Liver (tissue), 8 donors: ENCODE measurements at regions not wholly inside any gene's neighbourhood (a gene's known extent, or its start where the extent isn't known, plus 50 kb on each side); places are given as distances from the start of the nearest gene placed in this dataset.

ENCODE experiments used
- DNase-seq: peaks from one replicate; pipeline ENCODE4 v3.0.0-alpha.2; 2017; ENCODE audit warnings: low spot score
- H3K27ac ChIP-seq, 2 donors: one replicate each; pipeline ENCODE4 v1.7.0; 2013; ENCODE audit warnings: inconsistent platforms in 2 of 2, low read length in 2 of 2, control low read depth in 1 of 2, low read depth in 1 of 2, mild to moderate bottlenecking in 1 of 2
- H3K27me3 ChIP-seq, 4 donors: one replicate each; pipeline versions ENCODE4 v1.6.1 to v1.7.0; 2013; ENCODE audit warnings: low read length in 3 of 4, inconsistent platforms in 1 of 4, mild to moderate bottlenecking in 1 of 4, moderate library complexity in 1 of 4; ENCODE audit not compliant: control insufficient read depth in 4 of 4, insufficient read depth in 4 of 4
- H3K36me3 ChIP-seq, 4 donors: one replicate each; pipeline versions ENCODE4 v1.6.1 to v1.7.0; 2013; ENCODE audit warnings: low read length in 3 of 4, mild to moderate bottlenecking in 3 of 4, low read depth in 1 of 4, moderate library complexity in 1 of 4; ENCODE audit not compliant: control insufficient read depth in 4 of 4, insufficient read depth in 3 of 4
- H3K4me1 ChIP-seq, 4 donors: one replicate each; pipeline versions ENCODE4 v1.6.1 to v1.7.0; 2013; ENCODE audit warnings: low read length in 3 of 4, mild to moderate bottlenecking in 3 of 4, moderate library complexity in 1 of 4; ENCODE audit not compliant: control insufficient read depth in 4 of 4, insufficient read depth in 4 of 4
- H3K4me3 ChIP-seq, 3 donors: one replicate each; pipeline versions ENCODE4 v1.6.1 to v1.7.0; 2013; ENCODE audit warnings: low read length in 3 of 3, control low read depth in 1 of 3, low read depth in 1 of 3, mild to moderate bottlenecking in 1 of 3
- H3K9ac ChIP-seq, 2 donors: one replicate each; pipeline ENCODE4 v1.7.0; 2013; ENCODE audit warnings: low read length in 2 of 2, mild to moderate bottlenecking in 2 of 2, moderate library complexity in 2 of 2, control low read depth in 1 of 2, low read depth in 1 of 2
- H3K9me3 ChIP-seq, 4 donors: one replicate each; pipeline versions ENCODE4 v1.6.1 to v1.7.0; 2013; ENCODE audit warnings: low read length in 3 of 4; ENCODE audit not compliant: control insufficient read depth in 4 of 4
- EGR1 ChIP-seq, 2 donors: IDR thresholded peaks; 2 replicates each; pipeline ENCODE4 v1.6.1; 2016 to 2018; ENCODE audit warnings: antibody characterized with exemption in 2 of 2, low read depth in 2 of 2
- FOXA1 ChIP-seq: IDR thresholded peaks from 2 replicates; pipeline ENCODE4 v1.6.1; 2016; ENCODE audit warnings: antibody characterized with exemption
- FOXA2 ChIP-seq: IDR thresholded peaks from 2 replicates; pipeline ENCODE4 v1.6.1; 2016; ENCODE audit warnings: antibody characterized with exemption
- GABPA ChIP-seq, 2 donors: IDR thresholded peaks in 1 of 2; conservative IDR thresholded peaks in 1 of 2; 2 replicates each; pipeline ENCODE4 v1.6.1; 2016; ENCODE audit warnings: antibody characterized with exemption in 2 of 2, mild to moderate bottlenecking in 1 of 2, moderate library complexity in 1 of 2
- HNF4A ChIP-seq, 2 donors: conservative IDR thresholded peaks; 2 replicates each; pipeline ENCODE4 v1.6.1; 2016; ENCODE audit warnings: antibody characterized with exemption in 2 of 2, mild to moderate bottlenecking in 2 of 2
- HNF4G ChIP-seq: IDR thresholded peaks from 2 replicates; pipeline ENCODE4 v1.6.1; 2016; ENCODE audit warnings: antibody characterized with exemption
- JUND ChIP-seq, 2 donors: IDR thresholded peaks; 2 replicates each; pipeline ENCODE4 v1.6.1; 2016; ENCODE audit warnings: antibody characterized with exemption in 2 of 2
- NR2F2 ChIP-seq: IDR thresholded peaks from 2 replicates; pipeline ENCODE4 v1.6.1; 2016; ENCODE audit warnings: antibody characterized with exemption
- RAD21 ChIP-seq, 2 donors: IDR thresholded peaks; 2 replicates each; pipeline ENCODE4 v1.6.1; 2016; ENCODE audit warnings: antibody characterized with exemption in 2 of 2, mild to moderate bottlenecking in 2 of 2
- RXRA ChIP-seq, 2 donors: IDR thresholded peaks; 2 replicates each; pipeline ENCODE4 v1.6.1; 2017 to 2018; ENCODE audit warnings: antibody characterized with exemption in 2 of 2, mild to moderate bottlenecking in 1 of 2
- SP1 ChIP-seq: IDR thresholded peaks from 2 replicates; pipeline ENCODE4 v1.6.1; 2018; ENCODE audit warnings: antibody characterized with exemption, mild to moderate bottlenecking
- TAF1 ChIP-seq: conservative IDR thresholded peaks from 2 replicates; pipeline ENCODE4 v1.6.1; 2016; ENCODE audit warnings: antibody characterized with exemption, mild to moderate bottlenecking
- YY1 ChIP-seq: IDR thresholded peaks from 2 replicates; pipeline ENCODE4 v1.6.1; 2016; ENCODE audit warnings: antibody characterized with exemption, mild to moderate bottlenecking
- WGBS: extraction: QIAGEN DNeasy Blood & Tissue Kit; methylation state at CpG from one replicate; pipeline ENCODE4 v1.1.7; 2013; 5-methylcytosine and 5-hydroxymethylcytosine counted together
- TF ChIP-seq, protein P1 (sequence below): fragments of 150-350 bp; IDR thresholded peaks from 2 replicates; pipeline ENCODE4 v1.5.1; 2017; ENCODE audit warnings: improper control_type of control experiment, low read depth, low read length; ENCODE audit not compliant: missing input control
- TF ChIP-seq, protein P2 (sequence below): IDR thresholded peaks from 2 replicates; pipeline ENCODE4 v1.6.1; 2016; ENCODE audit warnings: antibody characterized with exemption, mild to moderate bottlenecking
- TF ChIP-seq, protein P3 (sequence below): IDR thresholded peaks from 2 replicates; pipeline ENCODE4 v1.6.1; 2016; ENCODE audit warnings: antibody characterized with exemption
- TF ChIP-seq, protein P4 (sequence below): IDR thresholded peaks from 2 replicates; pipeline ENCODE4 v1.6.1; 2016; ENCODE audit warnings: antibody characterized with exemption
- donor health status: healthy.
- donor health status: healthy.
- donor health status: healthy.
- donor health status: healthy.
- donor health status: healthy.

DNA sequence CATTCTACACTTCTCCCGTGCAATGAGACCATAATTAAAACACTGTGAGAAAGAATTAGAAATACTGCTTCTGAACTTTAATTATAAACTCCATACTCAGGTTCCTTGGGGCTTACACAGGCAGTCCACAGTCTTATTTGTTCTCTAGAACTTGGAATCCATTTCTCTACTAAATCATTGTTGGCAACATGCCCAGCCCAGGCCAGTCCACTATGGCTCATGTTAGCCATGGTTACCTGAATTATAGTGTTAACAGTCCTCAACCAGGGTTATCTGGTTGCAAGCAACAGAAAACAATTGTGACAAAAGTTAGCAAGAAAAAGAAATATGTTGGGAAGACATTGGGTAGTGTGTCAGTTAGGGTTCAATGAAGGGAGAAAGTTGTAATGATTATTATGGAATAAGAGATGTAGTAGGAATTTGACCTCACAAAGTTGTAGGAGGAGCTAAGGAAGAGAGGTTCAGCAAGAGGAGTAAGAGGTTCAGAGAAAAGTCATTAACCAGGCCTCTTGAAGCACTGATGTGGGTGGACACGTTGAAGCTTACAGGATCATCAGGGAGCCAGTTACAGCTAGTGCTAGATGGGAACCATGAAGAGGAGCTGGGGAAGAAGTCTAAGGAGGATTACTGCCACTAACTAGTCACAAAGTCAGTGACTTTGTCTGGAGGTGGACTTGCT is 120.2 kb upstream of the ADRA1D start:
- TF ChIP-seq NR2F2, result no peak
- no peak for TF ChIP-seq YY1
- TF ChIP-seq, protein P1, sequence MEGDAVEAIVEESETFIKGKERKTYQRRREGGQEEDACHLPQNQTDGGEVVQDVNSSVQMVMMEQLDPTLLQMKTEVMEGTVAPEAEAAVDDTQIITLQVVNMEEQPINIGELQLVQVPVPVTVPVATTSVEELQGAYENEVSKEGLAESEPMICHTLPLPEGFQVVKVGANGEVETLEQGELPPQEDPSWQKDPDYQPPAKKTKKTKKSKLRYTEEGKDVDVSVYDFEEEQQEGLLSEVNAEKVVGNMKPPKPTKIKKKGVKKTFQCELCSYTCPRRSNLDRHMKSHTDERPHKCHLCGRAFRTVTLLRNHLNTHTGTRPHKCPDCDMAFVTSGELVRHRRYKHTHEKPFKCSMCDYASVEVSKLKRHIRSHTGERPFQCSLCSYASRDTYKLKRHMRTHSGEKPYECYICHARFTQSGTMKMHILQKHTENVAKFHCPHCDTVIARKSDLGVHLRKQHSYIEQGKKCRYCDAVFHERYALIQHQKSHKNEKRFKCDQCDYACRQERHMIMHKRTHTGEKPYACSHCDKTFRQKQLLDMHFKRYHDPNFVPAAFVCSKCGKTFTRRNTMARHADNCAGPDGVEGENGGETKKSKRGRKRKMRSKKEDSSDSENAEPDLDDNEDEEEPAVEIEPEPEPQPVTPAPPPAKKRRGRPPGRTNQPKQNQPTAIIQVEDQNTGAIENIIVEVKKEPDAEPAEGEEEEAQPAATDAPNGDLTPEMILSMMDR, result no peak
- no peak for TF ChIP-seq FOXA1
- no peak for TF ChIP-seq SP1
- TF ChIP-seq, protein P2, sequence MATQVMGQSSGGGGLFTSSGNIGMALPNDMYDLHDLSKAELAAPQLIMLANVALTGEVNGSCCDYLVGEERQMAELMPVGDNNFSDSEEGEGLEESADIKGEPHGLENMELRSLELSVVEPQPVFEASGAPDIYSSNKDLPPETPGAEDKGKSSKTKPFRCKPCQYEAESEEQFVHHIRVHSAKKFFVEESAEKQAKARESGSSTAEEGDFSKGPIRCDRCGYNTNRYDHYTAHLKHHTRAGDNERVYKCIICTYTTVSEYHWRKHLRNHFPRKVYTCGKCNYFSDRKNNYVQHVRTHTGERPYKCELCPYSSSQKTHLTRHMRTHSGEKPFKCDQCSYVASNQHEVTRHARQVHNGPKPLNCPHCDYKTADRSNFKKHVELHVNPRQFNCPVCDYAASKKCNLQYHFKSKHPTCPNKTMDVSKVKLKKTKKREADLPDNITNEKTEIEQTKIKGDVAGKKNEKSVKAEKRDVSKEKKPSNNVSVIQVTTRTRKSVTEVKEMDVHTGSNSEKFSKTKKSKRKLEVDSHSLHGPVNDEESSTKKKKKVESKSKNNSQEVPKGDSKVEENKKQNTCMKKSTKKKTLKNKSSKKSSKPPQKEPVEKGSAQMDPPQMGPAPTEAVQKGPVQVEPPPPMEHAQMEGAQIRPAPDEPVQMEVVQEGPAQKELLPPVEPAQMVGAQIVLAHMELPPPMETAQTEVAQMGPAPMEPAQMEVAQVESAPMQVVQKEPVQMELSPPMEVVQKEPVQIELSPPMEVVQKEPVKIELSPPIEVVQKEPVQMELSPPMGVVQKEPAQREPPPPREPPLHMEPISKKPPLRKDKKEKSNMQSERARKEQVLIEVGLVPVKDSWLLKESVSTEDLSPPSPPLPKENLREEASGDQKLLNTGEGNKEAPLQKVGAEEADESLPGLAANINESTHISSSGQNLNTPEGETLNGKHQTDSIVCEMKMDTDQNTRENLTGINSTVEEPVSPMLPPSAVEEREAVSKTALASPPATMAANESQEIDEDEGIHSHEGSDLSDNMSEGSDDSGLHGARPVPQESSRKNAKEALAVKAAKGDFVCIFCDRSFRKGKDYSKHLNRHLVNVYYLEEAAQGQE, result no peak
- TF ChIP-seq HNF4A (conservative IDR thresholded peaks at IDR 0.05), result no peak
- no peak for TF ChIP-seq FOXA2
- no peak for TF ChIP-seq JUND (IDR thresholded peaks at IDR 0.05)
- Histone ChIP-seq H3K9me3 (peaks cover 0 to under 1% (median 0%) of the 10 kb centered on the region in 4 donors), H3K4me3 (no peak overlapping the region), H3K27me3 (peaks cover 0 to 2% (median 0%) of the 10 kb centered on the region in 4 donors), H3K36me3 (no peaks in the 10 kb centered on the region), H3K27ac (no peak overlapping the region), H3K4me1 (no peaks in the 10 kb centered on the region), H3K9ac (no peak overlapping the region)
- WGBS, result 69% methylated on average over 2 of the region's 2 CpGs
- no peak for DNase-seq

DNA sequence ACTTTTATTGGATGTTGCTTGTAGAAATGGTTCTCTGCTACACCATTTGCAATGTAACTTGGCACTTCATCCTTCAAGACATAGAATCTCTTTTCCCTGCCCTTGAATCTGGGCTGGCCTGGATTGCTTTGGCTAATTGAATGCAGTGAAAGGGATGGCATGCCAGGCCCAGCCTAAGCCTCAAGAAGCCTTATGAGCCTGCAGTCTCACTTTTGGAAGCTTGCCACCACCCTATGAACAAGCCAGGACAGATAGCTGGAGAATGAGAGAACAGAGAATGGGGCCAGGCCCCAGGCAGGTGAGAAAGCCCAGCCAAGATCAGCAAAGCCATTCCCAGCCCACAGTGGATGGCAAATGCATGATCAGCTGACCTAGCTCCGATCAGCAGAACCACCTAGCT is 117.0 kb upstream of the ADRA1D start:
- WGBS, result 73% methylated on average over 1 of the region's 1 CpG
- no peaks in the 10 kb centered on the region for H3K36me3 ChIP-seq
- H3K4me3 ChIP-seq, result no peak overlapping the region
- no peaks in the 10 kb centered on the region for H3K4me1 ChIP-seq
- no peak overlapping the region for H3K9ac ChIP-seq
- peaks cover 0 to 2% (median 0%) of the 10 kb centered on the region in 4 donors for H3K27me3 ChIP-seq
- no peaks in the 10 kb centered on the region for H3K9me3 ChIP-seq
- H3K27ac ChIP-seq, result no peak overlapping the region
- no peak for DNase-seq
- TF ChIP-seq TAF1 (no peak), RXRA (IDR thresholded peaks at IDR 0.05) (no peak), FOXA1 (no peak), YY1 (no peak), JUND (IDR thresholded peaks at IDR 0.05) (no peak), RAD21 (IDR thresholded peaks at IDR 0.05) (no peak), SP1 (no peak), HNF4G (no peak), NR2F2 (no peak), HNF4A (conservative IDR thresholded peaks at IDR 0.05) (no peak), EGR1 (IDR thresholded peaks at IDR 0.05; ENCODE audit: low read depth in 2 of 2) (no peak), FOXA2 (no peak), GABPA (IDR thresholded peaks at IDR 0.05 in 1 of 2, conservative IDR thresholded peaks at IDR 0.05 in 1 of 2) (no peak)
- TF ChIP-seq, protein P3, sequence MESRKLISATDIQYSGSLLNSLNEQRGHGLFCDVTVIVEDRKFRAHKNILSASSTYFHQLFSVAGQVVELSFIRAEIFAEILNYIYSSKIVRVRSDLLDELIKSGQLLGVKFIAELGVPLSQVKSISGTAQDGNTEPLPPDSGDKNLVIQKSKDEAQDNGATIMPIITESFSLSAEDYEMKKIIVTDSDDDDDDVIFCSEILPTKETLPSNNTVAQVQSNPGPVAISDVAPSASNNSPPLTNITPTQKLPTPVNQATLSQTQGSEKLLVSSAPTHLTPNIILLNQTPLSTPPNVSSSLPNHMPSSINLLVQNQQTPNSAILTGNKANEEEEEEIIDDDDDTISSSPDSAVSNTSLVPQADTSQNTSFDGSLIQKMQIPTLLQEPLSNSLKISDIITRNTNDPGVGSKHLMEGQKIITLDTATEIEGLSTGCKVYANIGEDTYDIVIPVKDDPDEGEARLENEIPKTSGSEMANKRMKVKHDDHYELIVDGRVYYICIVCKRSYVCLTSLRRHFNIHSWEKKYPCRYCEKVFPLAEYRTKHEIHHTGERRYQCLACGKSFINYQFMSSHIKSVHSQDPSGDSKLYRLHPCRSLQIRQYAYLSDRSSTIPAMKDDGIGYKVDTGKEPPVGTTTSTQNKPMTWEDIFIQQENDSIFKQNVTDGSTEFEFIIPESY, result no peak
- TF ChIP-seq, protein P2, result no peak
- TF ChIP-seq, protein P4, sequence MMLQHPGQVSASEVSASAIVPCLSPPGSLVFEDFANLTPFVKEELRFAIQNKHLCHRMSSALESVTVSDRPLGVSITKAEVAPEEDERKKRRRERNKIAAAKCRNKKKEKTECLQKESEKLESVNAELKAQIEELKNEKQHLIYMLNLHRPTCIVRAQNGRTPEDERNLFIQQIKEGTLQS, result no peak
- TF ChIP-seq, protein P1, result no peak
